ENCODE measurements at regions not wholly inside any gene's neighbourhood (a gene's known extent, or its start where the extent isn't known, plus 50 kb on each side); places are given as distances from the start of the nearest gene placed in this dataset.

DNA sequence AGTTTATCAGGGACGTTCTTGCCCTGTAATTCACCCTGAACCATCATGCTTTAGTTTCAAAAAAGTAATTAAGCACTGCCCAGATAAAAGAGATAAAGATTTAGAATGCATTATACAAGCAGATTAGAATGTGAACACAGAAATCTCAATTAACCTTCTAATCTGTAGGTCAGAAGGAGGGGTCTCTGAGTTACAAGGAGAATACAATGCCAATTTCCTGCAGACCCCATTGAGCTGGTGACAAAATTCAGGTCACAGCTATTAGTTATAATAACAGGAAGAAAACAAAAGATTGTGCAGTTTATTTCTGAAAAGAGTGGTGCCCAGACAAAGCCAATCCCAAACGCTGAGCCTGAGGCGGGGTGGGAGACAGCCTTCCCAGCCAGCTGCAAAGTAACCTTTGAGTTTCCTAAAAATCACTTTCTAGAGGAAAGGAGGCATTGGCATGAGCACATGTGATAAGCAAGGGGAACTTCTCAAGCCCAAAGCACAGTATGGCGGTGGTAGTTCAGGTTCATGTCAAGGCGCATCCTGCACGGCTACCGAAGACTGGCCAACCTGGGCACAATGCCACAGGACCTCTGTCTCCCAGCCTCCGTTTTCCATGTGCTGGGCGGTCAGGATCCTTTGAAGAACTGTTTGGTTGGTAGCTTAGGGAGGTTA lies 192.5 kb downstream of the TTLL2 start:
- ATAC-seq (no peak), FAIRE-seq (no peak), DNase-seq (no peak)
- Histone ChIP-seq H3K27me3 (no peaks in the 10 kb centered on the region), H3K27ac (no peak overlapping the region), H3K36me3 (no peaks in the 10 kb centered on the region), H3K4me1 (no peaks in the 10 kb centered on the region), H3K9me3 (no peaks in the 10 kb centered on the region), H3K4me3 (no peak overlapping the region)
- WGBS, 2 donors: 65 to 74% methylated on average over 9 of the region's 9 CpGs
- intact Hi-C loops (cut with DNase I): no loop called here
- TF ChIP-seq, protein P1, sequence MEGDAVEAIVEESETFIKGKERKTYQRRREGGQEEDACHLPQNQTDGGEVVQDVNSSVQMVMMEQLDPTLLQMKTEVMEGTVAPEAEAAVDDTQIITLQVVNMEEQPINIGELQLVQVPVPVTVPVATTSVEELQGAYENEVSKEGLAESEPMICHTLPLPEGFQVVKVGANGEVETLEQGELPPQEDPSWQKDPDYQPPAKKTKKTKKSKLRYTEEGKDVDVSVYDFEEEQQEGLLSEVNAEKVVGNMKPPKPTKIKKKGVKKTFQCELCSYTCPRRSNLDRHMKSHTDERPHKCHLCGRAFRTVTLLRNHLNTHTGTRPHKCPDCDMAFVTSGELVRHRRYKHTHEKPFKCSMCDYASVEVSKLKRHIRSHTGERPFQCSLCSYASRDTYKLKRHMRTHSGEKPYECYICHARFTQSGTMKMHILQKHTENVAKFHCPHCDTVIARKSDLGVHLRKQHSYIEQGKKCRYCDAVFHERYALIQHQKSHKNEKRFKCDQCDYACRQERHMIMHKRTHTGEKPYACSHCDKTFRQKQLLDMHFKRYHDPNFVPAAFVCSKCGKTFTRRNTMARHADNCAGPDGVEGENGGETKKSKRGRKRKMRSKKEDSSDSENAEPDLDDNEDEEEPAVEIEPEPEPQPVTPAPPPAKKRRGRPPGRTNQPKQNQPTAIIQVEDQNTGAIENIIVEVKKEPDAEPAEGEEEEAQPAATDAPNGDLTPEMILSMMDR (IDR thresholded peaks at IDR 0.05): no peak

DNA sequence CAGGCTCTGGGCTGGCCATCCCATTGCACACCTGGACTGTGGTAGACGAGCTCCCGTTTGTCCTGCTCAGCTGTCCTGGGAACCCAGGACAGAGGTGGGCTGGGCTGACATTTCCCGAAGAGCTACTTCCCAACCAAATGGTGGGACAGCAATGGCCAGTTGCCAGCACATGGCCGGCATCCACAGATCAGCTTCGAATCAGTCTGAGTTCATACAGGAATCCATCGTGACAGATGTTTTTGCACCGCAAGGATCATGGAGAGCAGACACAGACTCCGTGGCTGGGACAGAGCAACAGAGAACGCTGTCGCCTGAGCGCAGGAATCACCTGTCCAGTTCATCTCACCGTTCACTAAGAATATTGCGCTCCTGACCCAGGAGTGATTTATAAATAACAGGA lies 198.5 kb downstream of the TTLL2 start:
- intact Hi-C loops (cut with DNase I): no loop called here
- H3K27me3 ChIP-seq: no peaks in the 10 kb centered on the region
- TF ChIP-seq, protein P1 (IDR thresholded peaks at IDR 0.05): no peak
- no peak for ATAC-seq
- H3K4me3 ChIP-seq: no peak overlapping the region
- no peak for DNase-seq
- no peaks in the 10 kb centered on the region for H3K36me3 ChIP-seq
- H3K4me1 ChIP-seq: no peaks in the 10 kb centered on the region
- WGBS, 2 donors: 89 to 91% methylated on average over 13 of the region's 13 CpGs
- H3K9me3 ChIP-seq: no peaks in the 10 kb centered on the region
- FAIRE-seq: no peak
- no peak overlapping the region for H3K27ac ChIP-seq

DNA sequence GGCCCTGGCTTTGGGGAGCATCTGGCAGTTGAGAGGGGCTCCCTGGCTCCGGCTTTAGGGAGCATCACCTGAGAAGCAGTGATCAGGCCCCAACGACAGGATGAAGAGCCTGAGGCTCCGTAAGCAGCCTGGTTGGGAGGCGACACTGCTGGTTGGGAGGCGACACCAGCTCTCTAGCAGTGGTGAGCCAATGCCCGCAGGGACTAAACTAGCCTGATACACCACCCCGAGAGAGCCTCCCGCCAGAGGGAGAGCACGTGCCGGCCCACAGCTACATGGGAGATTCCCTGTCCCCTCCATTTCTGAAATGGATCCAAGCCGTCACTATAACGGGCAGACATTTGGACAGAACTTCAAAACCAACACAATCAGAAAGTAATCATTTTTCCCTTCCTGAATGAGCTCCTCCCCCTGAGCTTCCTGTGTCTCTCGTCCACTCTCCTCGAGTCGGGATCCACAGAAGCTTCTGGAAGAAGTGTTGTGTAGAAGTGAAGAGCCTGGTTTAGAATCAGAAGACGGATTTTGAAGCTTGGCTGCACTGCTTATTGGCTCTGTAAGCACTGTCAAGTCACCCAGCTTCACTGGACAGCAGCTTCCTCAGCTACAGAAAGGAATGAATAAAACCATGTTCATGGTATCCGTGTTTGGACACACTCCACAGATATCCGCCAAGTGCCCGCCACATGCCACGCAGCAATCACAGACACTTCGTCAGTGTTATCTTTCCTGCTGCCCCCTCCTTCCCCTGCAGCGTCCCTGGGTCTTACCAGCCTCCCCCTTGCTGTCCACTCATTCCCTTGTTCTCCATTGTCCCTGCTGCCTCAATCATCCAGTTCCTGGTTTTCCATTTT lies 199.6 kb downstream of the TTLL2 start:
- intact Hi-C loops (cut with DNase I): no loop called here
- no peak for FAIRE-seq
- Histone ChIP-seq H3K36me3 (no peaks in the 10 kb centered on the region), H3K27me3 (no peaks in the 10 kb centered on the region), H3K4me1 (no peaks in the 10 kb centered on the region), H3K27ac (no peak overlapping the region), H3K9me3 (no peaks in the 10 kb centered on the region), H3K4me3 (no peak overlapping the region)
- no peak for ATAC-seq
- 75 to 77% methylated on average over 22 of the region's 22 CpGs for WGBS, 2 donors
- TF ChIP-seq, protein P1 (IDR thresholded peaks at IDR 0.05): no peak
- no peak for DNase-seq

DNA sequence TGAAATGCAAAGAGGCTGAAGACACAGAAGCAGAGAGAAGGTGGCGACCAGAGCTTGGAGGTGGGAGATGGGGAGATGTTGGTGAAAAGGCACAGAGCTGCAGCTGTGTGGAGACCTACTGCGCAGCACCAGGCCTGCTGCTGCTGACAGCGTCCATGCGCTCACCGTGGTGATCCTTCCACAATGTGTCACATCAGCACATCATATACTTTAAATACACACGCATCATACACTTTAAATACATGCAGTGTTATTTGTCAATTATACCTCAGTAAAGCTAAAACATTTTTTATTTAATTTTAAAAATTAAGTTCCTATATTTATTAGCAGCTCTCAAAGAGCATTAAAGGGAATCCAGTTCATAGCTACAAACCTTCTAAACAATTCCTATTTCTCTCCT lies 200.9 kb downstream of the TTLL2 start:
- ATAC-seq (no peak), DNase-seq (no peak), FAIRE-seq (no peak)
- WGBS, 2 donors: 94 to 99% methylated on average over 6 of the region's 6 CpGs
- TF ChIP-seq, protein P1 (IDR thresholded peaks at IDR 0.05): no peak
- intact Hi-C loops (cut with DNase I): no loop called here
- H3K27ac ChIP-seq: no peak overlapping the region
- H3K9me3 ChIP-seq: no peaks in the 10 kb centered on the region
- no peak overlapping the region for H3K4me3 ChIP-seq
- no peaks in the 10 kb centered on the region for H3K27me3 ChIP-seq
- H3K36me3 ChIP-seq: no peaks in the 10 kb centered on the region
- H3K4me1 ChIP-seq: no peaks in the 10 kb centered on the region
